WTC11 (cell line): ENCODE measurements at regions not wholly inside any gene's neighbourhood (a gene's known extent, or its start where the extent isn't known, plus 50 kb on each side); places are given as distances from the start of the nearest gene placed in this dataset.

Experiments used
- CBFB ChIP-seq: sonication (generic); formaldehyde crosslinking; IDR thresholded peaks from 2 replicates; pipeline ENCODE4 v1.8.1; 2022; ENCODE audit warnings: mild to moderate bottlenecking, low read depth, missing genetic modification reagents
- CTCF ChIP-seq: fragments of 200-600 bp; IDR thresholded peaks from 2 replicates; pipeline ENCODE4 v1.8.0; 2022; ENCODE audit warnings: antibody characterized with exemption
- HMGXB4 ChIP-seq: sonication (generic); formaldehyde crosslinking; IDR thresholded peaks from 2 replicates; pipeline ENCODE4 v1.8.1; 2023; ENCODE audit warnings: mild to moderate bottlenecking, moderate library complexity, missing genetic modification reagents
- NFE2L1 ChIP-seq: sonication (generic); formaldehyde crosslinking; IDR thresholded peaks from 2 replicates; pipeline ENCODE4 v1.8.1; 2023; ENCODE audit warnings: missing genetic modification reagents
- NFYB ChIP-seq: sonication (generic); formaldehyde crosslinking; conservative IDR thresholded peaks from 2 replicates; pipeline ENCODE4 v1.8.0; 2022; ENCODE audit warnings: low read depth, missing genetic modification reagents
- PRRX2 ChIP-seq: fragments of 250-450 bp; sonication (Bioruptor Pico); IDR thresholded peaks from 2 replicates; pipeline ENCODE4 v1.8.0; 2021; ENCODE audit warnings: mild to moderate bottlenecking
- ZNF263 ChIP-seq: sonication (generic); formaldehyde crosslinking; IDR thresholded peaks from 2 replicates; pipeline ENCODE4 v1.8.1; 2022; ENCODE audit warnings: low read depth, mild to moderate bottlenecking, moderate library complexity, missing genetic modification reagents
- TF ChIP-seq, protein P1 (sequence below): sonication (generic); formaldehyde crosslinking; conservative IDR thresholded peaks from 2 replicates; pipeline ENCODE4 v1.8.1; 2022; ENCODE audit warnings: mild to moderate bottlenecking, missing genetic modification reagents
- TF ChIP-seq, protein P2 (sequence below): sonication (generic); formaldehyde crosslinking; IDR thresholded peaks from 2 replicates; pipeline ENCODE4 v1.8.1; 2023; ENCODE audit warnings: mild to moderate bottlenecking, missing genetic modification reagents, moderate library complexity

DNA sequence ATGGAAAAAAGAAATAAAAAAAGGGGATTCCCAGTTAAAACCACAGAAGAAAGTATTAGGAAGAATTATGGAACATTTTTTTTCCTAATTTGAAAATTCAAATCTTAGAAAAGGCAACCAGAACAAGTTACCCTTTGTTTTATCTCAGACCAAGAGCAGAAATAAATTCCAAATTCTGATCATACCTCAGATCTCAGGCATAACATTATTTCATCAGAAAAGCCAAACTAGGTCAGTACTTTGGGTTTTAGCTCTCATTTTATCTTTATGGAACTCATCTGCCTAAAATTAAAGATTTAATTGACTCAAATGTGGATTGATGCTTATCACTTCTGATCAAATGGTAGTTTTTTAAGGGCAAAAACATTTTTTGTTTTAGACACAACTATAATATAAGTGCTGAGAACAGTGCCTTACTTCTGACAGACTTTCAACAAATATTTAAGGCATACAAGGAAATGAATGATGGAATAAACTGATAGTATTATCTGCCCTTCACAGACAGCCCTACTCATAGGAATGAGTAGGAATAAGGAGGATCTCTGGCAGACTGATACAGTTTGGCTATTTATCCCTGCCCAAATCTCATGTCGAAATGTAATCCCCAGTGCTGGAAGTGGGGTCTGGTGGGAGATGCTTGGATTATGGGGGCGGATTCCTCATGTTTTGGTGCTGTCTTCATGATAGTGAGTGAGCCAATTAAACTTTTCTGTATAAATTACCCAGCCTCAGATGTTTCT lies 245.3 kb upstream of the PITX2 start:
- no peak for TF ChIP-seq NFYB
- TF ChIP-seq CTCF = no peak
- TF ChIP-seq, protein P1, sequence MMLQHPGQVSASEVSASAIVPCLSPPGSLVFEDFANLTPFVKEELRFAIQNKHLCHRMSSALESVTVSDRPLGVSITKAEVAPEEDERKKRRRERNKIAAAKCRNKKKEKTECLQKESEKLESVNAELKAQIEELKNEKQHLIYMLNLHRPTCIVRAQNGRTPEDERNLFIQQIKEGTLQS (CRISPR knock-in tag) = no peak
- TF ChIP-seq, protein P2, sequence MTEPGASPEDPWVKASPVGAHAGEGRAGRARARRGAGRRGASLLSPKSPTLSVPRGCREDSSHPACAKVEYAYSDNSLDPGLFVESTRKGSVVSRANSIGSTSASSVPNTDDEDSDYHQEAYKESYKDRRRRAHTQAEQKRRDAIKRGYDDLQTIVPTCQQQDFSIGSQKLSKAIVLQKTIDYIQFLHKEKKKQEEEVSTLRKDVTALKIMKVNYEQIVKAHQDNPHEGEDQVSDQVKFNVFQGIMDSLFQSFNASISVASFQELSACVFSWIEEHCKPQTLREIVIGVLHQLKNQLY = no peak
- TF ChIP-seq PRRX2 (CRISPR knock-in tag) = no peak
- TF ChIP-seq HMGXB4 (CRISPR knock-in tag) = no peak
- no peak for TF ChIP-seq CBFB (CRISPR knock-in tag)
- TF ChIP-seq ZNF263 (CRISPR knock-in tag) = no peak
- no peak for TF ChIP-seq NFE2L1 (CRISPR knock-in tag)
